K562 (cell line): ENCODE measurements at regions not wholly inside any gene's neighbourhood (a gene's known extent, or its start where the extent isn't known, plus 50 kb on each side); places are given as distances from the start of the nearest gene placed in this dataset.
A peak's percentile ranks its signal among the peaks of the same experiment; 100 is the strongest.

Experiments
- CBX8 ChIP-seq: fragments of 200-600 bp; sonication (generic); IDR thresholded peaks from 2 replicates; pipeline ENCODE4 v1.6.1; 2012; ENCODE audit warnings: borderline replicate concordance, mixed run types, low read depth, mild to moderate bottlenecking, moderate library complexity, mixed read lengths, low read length, control low read depth, inconsistent platforms; ENCODE audit not compliant: poor library complexity, severe bottlenecking; ENCODE audit errors: extremely low read depth
- E2F3 ChIP-seq: fragments of 250-450 bp; sonication (Bioruptor Pico); IDR thresholded peaks from 2 replicates; pipeline ENCODE4 v1.4.0; 2020; ENCODE audit warnings: mild to moderate bottlenecking
- ETV1 ChIP-seq: fragments of 450-650 bp; conservative IDR thresholded peaks from 2 replicates; pipeline ENCODE4 v1.6.1; 2016; ENCODE audit warnings: missing genetic modification characterization, control low read depth, low read depth, missing compliant biosample characterization
- HMBOX1 ChIP-seq: sonication (generic); IDR thresholded peaks from 2 replicates; pipeline ENCODE4 v1.6.1; 2016
- ILK ChIP-seq: fragments of 450-650 bp; IDR thresholded peaks from 2 replicates; pipeline ENCODE4 v1.6.1; 2016; ENCODE audit warnings: missing genetic modification characterization, low read depth, mild to moderate bottlenecking, missing compliant biosample characterization, moderate library complexity, borderline replicate concordance
- IRF2 ChIP-seq: sonication (generic); formaldehyde crosslinking; IDR thresholded peaks from 2 replicates; pipeline ENCODE4 v1.8.1; 2022; ENCODE audit warnings: mild to moderate bottlenecking, missing genetic modification reagents
- KDM5B ChIP-seq: fragments of 200-600 bp; sonication (generic); IDR thresholded peaks from 2 replicates; pipeline ENCODE4 v1.6.1; 2012; ENCODE audit warnings: low read depth, mild to moderate bottlenecking, moderate library complexity, low read length, control low read depth, inconsistent platforms; ENCODE audit not compliant: insufficient replicate concordance
- MAFG ChIP-seq: fragments of 450-650 bp; conservative IDR thresholded peaks from 2 replicates; pipeline ENCODE4 v1.6.1; 2016; ENCODE audit warnings: missing genetic modification characterization, missing compliant biosample characterization
- MIER1 ChIP-seq: fragments of 450-650 bp; IDR thresholded peaks from 2 replicates; pipeline ENCODE4 v1.6.1; 2016; ENCODE audit warnings: antibody characterized with exemption, mild to moderate bottlenecking, low read depth
- NFXL1 ChIP-seq: fragments of 450-650 bp; formaldehyde crosslinking; IDR thresholded peaks from 2 replicates; pipeline ENCODE4 v1.4.0; 2021; ENCODE audit warnings: mild to moderate bottlenecking
- NR2C1 ChIP-seq, 2 experiments: fragments of 450-650 bp; IDR thresholded peaks; 2 replicates each; pipeline ENCODE4 v1.6.1; 2017; ENCODE audit warnings: mild to moderate bottlenecking in 2 of 2, antibody characterized with exemption in 1 of 2, inconsistent platforms in 1 of 2, missing compliant biosample characterization in 1 of 2, missing genetic modification characterization in 1 of 2
- NR3C1 ChIP-seq: sonication (generic); formaldehyde crosslinking; IDR thresholded peaks from 2 replicates; pipeline ENCODE4 v1.8.1; 2022; ENCODE audit warnings: missing genetic modification reagents
- POLR2AphosphoS5 ChIP-seq: IDR thresholded peaks from 2 replicates; pipeline ENCODE4 v1.6.1; 2011; ENCODE audit warnings: mild to moderate bottlenecking, low read depth, low read length, moderate library complexity; ENCODE audit not compliant: control insufficient read depth, insufficient read depth
- POLR2B ChIP-seq: fragments of 450-650 bp; IDR thresholded peaks from 2 replicates; pipeline ENCODE4 v1.6.1; 2018; ENCODE audit warnings: low read depth; ENCODE audit not compliant: partially characterized antibody
- PRPF4 ChIP-seq: fragments of 200-400 bp; formaldehyde crosslinking; IDR thresholded peaks from one replicate; pipeline ENCODE4 v1.6.1; 2017; ENCODE audit warnings: low read length, low read depth, mild to moderate bottlenecking; ENCODE audit not compliant: insufficient read depth, poor library complexity, severe bottlenecking
- SMAD4 ChIP-seq: fragments of 250-450 bp; sonication (Bioruptor Pico); conservative IDR thresholded peaks from 2 replicates; pipeline ENCODE4 v1.8.0; 2021; ENCODE audit warnings: inconsistent platforms, mild to moderate bottlenecking, moderate library complexity
- SRF ChIP-seq, 2 experiments: fragments of 250-450, 450-650 bp in 1 of 2; sonication (Bioruptor Pico) in 1 of 2; sonication (generic) in 1 of 2; formaldehyde crosslinking; IDR thresholded peaks; 2 replicates each; pipeline versions ENCODE4 v1.5.0 to v1.5.1; 2020 to 2022; ENCODE audit warnings: mild to moderate bottlenecking in 1 of 2, missing genetic modification reagents in 1 of 2
- STAT5B ChIP-seq: fragments of 250-450 bp; sonication (Bioruptor Pico); IDR thresholded peaks from 2 replicates; pipeline ENCODE4 v1.8.0; 2021; ENCODE audit warnings: mild to moderate bottlenecking, inconsistent platforms
- SUPT5H ChIP-seq: fragments of 450-650 bp; IDR thresholded peaks from 2 replicates; pipeline ENCODE4 v1.6.1; 2016
- TGIF2 ChIP-seq: sonication (generic); formaldehyde crosslinking; IDR thresholded peaks from 2 replicates; pipeline ENCODE4 v1.8.1; 2022; ENCODE audit warnings: mild to moderate bottlenecking, missing genetic modification reagents, moderate library complexity
- WHSC1 ChIP-seq: IDR thresholded peaks from one replicate; pipeline ENCODE4 v1.6.1; 2012; ENCODE audit warnings: low read length, control low read depth, inconsistent platforms
- ZBTB7A ChIP-seq: IDR thresholded peaks from 2 replicates; pipeline ENCODE4 v1.6.1; 2011; ENCODE audit warnings: low read depth, mild to moderate bottlenecking, low read length, moderate library complexity, borderline replicate concordance; ENCODE audit not compliant: control insufficient read depth
- ZNF695 ChIP-seq: fragments of 450-650 bp; formaldehyde crosslinking; IDR thresholded peaks from 2 replicates; pipeline ENCODE4 v1.4.0; 2020; ENCODE audit warnings: mild to moderate bottlenecking, moderate library complexity
- ZNF707 ChIP-seq: fragments of 250-450 bp; sonication (Bioruptor Pico); conservative IDR thresholded peaks from 2 replicates; pipeline ENCODE4 v1.8.0; 2022; ENCODE audit warnings: inconsistent platforms, mild to moderate bottlenecking, moderate library complexity
- TF ChIP-seq, protein P1 (sequence below): fragments of 450-650 bp; IDR thresholded peaks from 2 replicates; pipeline ENCODE4 v1.6.1; 2016; ENCODE audit warnings: low read depth, mild to moderate bottlenecking, moderate library complexity
- TF ChIP-seq, protein P2 (sequence below): fragments of 250-450 bp; sonication (Bioruptor Pico); IDR thresholded peaks from 2 replicates; pipeline ENCODE4 v1.4.0; 2020; ENCODE audit warnings: mild to moderate bottlenecking, moderate library complexity

DNA sequence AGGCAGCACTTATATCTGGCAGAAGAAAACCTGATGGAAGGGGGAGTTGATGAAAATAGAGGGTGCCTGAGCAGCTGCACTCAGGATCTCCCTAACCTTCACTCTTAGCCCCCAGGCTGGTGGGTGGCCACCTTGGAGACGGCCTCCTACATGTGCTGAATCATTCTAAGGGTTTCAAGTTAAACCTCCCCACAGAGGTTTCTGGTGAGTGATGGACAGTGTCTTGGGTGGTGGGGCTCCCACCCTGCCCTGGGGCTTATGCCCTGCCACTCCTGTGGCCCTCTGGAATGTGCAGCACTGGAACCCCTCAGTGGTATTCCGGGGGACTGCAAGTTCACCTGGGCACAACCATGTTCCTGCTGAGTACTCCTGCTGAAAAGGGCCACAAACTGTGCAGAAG is 357.2 kb downstream of the CD83 start (continued):
- TF ChIP-seq, protein P1, sequence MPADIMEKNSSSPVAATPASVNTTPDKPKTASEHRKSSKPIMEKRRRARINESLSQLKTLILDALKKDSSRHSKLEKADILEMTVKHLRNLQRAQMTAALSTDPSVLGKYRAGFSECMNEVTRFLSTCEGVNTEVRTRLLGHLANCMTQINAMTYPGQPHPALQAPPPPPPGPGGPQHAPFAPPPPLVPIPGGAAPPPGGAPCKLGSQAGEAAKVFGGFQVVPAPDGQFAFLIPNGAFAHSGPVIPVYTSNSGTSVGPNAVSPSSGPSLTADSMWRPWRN: no peak
- TF ChIP-seq SMAD4 (CRISPR knock-in tag): no peak
- no peak for TF ChIP-seq PRPF4
- TF ChIP-seq IRF2 (CRISPR knock-in tag): no peak
- TF ChIP-seq ZBTB7A: peak; percentile 34; the same call in 1 of the 2 replicates
- TF ChIP-seq POLR2AphosphoS5: no peak
- TF ChIP-seq ZNF695 (CRISPR knock-in tag): no peak
- TF ChIP-seq WHSC1: no peak
- no peak for TF ChIP-seq E2F3 (CRISPR knock-in tag)
- TF ChIP-seq, protein P2, sequence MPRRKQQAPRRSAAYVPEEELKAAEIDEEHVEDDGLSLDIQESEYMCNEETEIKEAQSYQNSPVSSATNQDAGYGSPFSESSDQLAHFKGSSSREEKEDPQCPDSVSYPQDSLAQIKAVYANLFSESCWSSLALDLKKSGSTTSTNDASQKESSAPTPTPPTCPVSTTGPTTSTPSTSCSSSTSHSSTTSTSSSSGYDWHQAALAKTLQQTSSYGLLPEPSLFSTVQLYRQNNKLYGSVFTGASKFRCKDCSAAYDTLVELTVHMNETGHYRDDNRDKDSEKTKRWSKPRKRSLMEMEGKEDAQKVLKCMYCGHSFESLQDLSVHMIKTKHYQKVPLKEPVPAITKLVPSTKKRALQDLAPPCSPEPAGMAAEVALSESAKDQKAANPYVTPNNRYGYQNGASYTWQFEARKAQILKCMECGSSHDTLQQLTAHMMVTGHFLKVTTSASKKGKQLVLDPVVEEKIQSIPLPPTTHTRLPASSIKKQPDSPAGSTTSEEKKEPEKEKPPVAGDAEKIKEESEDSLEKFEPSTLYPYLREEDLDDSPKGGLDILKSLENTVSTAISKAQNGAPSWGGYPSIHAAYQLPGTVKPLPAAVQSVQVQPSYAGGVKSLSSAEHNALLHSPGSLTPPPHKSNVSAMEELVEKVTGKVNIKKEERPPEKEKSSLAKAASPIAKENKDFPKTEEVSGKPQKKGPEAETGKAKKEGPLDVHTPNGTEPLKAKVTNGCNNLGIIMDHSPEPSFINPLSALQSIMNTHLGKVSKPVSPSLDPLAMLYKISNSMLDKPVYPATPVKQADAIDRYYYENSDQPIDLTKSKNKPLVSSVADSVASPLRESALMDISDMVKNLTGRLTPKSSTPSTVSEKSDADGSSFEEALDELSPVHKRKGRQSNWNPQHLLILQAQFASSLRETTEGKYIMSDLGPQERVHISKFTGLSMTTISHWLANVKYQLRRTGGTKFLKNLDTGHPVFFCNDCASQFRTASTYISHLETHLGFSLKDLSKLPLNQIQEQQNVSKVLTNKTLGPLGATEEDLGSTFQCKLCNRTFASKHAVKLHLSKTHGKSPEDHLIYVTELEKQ (CRISPR knock-in tag): no peak
- no peak for TF ChIP-seq NR3C1 (CRISPR knock-in tag)
- no peak for TF ChIP-seq SUPT5H
- no peak for TF ChIP-seq TGIF2 (CRISPR knock-in tag)
- no peak for TF ChIP-seq ZNF707
- TF ChIP-seq NR2C1 (IDR thresholded peaks at IDR 0.05): no peak
- no peak for TF ChIP-seq NR2C1 (tag; IDR thresholded peaks at IDR 0.05)
- no peak for TF ChIP-seq ETV1
- TF ChIP-seq KDM5B: no peak
- TF ChIP-seq POLR2B: no peak
- no peak for TF ChIP-seq ILK (tag)
- no peak for TF ChIP-seq MIER1
- TF ChIP-seq MAFG (tag): peak; percentile 78
- no peak for TF ChIP-seq NFXL1 (CRISPR knock-in tag)
- no peak for TF ChIP-seq STAT5B
- no peak for TF ChIP-seq SRF (CRISPR knock-in tag; IDR thresholded peaks at IDR 0.05)
- TF ChIP-seq HMBOX1: no peak
- no peak for TF ChIP-seq CBX8
